ENCODE measurements at regions not wholly inside any gene's neighbourhood (a gene's known extent, or its start where the extent isn't known, plus 50 kb on each side); places are given as distances from the start of the nearest gene placed in this dataset.

DNA sequence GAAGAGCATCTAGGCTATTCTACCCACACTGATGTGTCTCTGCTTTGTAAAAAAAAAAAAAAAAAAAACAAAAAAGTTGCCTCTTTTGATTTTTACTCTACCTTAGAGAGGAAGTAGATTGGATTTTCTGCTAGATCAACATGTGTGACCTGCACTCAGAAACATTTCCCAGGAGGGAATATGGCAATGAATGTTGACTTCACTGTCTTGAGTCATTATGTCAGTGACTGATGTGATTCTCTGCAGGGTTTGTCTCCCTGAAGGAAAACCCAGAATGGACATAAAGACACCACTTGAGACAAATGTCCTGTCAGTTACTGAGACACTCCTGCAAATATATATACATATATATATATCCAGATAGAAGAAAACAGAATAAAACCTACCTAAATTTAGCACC, 370.3 kb downstream of the BMPER start:
- DNase-seq, result no peak

DNA sequence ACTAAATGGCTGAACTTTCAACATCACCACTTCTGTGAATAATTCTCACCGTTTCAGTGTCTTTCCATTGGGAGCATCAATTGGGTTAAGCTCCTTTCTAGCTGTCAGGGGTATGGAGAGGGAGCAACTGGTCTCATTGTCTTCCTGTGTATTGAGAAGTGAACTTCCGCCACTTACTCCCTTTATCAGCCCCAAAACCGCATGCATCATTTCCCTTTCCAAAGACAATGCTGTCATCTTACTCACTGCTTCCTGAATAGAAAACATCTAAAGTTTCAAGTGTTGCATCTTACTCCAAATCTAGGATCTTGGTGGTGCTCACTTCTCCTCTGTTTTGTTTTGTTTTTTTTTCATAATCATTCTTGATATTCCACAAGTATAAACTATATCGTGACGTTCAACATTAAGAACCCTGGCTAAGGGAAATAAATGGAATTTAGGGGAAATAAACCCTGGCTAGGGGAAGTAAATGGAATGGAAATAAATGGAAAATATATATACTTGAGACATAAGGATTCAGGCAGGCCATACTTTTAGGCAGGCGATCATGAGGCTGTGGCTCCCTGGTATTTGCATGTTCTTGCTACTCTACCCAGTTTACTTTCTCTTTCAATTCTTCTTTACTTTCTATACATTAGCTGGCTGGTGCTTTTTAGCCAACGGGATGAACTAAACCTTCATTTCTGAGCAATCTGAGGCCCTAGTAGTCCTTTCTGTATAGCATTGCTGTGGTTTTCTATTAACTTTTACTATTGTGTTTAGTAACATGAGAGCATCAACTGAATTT, 371.9 kb downstream of the BMPER start:
- no peak for DNase-seq

DNA sequence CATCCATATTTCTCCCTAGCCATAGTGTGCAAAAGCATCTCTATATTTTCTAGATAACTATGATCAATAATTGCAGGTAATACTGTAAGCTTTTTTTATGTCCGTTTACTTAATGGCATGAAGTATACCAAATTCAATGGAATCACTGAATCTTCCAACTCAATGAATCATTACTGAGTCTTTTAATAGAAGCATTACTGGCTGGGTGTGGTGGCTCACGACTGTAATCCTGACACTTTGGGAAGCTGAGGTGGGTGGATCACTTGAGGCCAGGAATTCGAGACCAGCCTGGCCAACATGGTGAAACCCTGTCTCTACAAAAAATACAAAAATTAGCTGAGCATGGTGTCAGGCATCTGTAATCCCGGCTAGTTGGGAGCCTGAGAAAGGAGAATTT, 372.5 kb downstream of the BMPER start:
- no peak for DNase-seq

DNA sequence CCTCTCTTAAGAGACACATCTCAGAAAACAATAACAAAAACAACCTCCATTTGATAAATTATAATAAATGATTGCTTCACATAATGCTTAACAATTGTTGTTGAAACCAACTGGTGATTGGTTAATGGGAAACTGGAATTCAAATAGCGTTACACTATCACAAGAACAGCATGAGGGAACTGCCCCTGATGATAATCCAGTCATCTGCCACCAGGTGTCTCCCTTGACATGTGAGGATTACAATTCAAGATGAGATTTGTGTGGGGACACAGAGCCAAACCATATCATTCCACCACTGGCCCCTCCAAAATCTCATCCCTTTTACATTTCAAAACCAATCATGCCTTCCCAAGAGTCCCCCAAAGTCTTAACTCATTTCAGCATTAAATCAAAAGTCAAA, 375.9 kb downstream of the BMPER start:
- DNase-seq, result no peak

DNA sequence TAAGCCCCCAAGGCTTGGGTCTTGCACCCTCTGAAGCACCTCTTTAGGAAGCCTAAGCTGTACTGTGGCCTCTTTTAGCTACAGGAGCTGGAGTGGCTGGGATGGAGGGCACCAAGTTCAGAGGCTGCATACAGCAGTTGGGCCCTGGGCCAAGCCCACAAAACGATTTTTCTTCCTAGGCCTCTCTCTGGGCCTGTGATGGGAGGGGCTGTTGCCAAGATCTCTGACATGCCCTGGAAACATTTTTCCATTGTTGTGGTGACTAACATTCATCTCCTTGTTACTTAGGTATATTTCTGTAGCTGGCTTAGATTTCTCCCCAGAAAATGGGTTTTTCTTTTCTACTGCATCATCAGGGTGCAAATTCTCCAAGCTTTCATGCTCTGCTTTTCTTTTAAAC, 375.7 kb upstream of the NPSR1 start:
- DNase-seq, result no peak

DNA sequence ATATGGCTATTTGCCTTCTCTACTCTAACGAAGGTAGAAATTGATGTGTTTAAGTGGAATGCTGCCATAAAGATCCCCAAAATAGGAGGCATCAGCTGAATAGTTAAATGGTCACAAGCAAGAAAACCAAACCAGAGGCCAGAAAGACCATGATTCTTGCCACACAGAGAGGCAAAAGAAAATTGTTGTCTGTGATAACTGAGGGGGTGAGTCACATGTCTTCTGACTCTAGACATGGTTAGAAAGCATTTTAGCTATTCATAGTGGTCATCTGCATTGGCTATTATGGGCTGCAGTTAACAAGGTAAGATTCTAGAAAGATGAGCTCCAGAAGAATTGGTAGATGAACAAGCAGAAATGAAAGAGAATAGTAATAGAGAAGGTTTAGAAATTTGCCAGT, 361.4 kb upstream of the NPSR1 start:
- DNase-seq, result no peak

DNA sequence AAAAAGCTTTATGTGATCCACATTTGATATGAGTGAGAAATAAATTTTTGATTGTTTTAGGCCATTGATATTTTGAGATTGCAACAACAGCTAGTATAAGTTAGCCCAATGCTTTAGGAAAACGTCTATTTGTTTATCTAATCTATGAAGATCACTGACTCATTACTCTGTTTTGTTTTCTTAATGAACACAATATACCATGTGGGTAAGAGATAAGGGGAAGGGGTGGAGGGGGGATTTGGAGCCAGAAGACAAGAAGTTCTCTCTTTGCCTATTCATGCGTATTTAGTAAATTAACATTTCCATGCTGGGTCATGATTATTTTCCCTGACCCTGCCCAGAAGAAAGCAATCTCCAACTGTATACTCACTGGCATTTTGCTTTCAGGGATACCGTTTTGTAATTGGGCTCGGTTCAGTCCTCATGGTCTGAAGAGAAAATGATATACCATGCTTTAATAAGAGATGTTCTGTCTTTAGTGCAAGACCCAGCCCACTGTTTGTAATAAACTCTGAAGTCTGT, 359.5 kb upstream of the NPSR1 start:
- no peak for DNase-seq

DNA sequence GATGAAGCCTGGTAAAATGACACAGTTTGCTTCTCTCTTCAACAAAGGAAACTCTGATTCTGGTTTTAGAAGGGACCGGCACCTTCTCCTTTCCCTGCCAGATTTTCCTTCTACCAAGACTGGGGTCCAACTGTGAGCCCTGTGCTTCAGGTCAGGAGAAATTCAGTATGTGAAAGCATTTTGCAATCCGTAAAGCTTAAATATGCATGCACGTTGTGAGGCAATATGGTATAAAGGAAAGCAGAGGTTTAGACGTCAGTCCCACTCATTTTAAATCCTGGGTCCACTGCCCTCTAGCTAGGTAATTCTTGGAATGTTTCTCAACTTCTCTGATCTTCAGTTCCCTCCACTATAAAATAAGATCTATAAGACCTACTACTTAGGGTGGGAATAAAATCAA, 359.0 kb upstream of the NPSR1 start:
- DNase-seq, result no peak

DNA sequence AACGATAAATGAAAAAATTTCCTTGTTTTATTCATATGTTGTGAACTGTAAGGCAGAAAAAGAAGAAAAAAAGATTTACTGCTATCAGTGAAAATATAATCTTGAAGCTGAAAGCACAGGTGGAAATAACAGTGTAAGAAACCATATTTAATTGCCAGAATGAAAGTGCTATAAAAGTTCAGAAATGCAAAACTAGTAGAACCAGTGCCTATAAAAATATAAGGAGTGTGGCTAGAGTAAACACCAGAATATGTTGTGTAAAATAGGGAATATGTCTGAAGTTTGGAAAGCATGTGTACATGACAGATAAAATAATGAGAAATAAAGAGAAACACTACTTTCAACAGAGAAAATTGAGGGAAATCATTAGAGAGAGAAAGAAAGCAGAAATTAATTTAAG, 350.5 kb upstream of the NPSR1 start:
- DNase-seq, result no peak

DNA sequence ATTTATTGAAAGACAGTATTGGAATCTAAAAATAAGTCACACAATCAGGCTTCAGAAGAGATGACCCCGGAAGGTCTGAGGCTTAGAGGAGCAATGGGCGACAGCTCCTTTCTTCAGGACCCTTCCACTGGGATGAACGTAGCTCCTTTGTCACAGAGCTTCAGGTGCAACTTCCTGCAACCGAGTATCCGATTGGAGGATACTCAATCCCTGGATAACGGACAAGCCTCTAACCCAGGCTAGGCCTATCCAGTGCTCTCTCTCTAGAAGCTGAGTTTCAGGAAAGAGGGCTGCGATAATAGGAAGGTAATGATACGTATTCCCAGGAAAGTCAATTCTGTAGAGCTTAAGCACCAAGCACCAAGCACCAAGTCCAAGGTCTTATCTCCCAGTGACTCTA, 349.4 kb upstream of the NPSR1 start:
- DNase-seq, result no peak

DNA sequence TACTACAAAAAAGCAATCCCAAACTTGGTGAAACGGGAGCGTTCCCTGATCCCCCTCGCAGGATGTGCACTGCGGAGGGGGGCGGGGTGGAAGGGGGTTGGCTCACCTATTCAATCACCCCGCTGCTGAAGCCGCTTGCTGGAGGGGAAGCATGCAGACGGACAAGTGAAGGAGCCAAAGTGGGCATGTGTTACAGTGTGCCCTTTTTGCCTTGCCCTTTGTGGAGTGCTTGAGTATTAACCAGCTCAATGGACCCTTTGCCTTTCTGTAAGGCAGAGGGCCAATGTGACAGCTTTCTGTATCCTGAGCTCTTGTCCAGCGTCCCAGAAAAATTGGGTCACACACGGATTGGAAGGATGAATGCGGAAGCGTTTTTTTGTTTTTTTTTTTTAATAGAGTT, 348.9 kb upstream of the NPSR1 start:
- no peak for DNase-seq

DNA sequence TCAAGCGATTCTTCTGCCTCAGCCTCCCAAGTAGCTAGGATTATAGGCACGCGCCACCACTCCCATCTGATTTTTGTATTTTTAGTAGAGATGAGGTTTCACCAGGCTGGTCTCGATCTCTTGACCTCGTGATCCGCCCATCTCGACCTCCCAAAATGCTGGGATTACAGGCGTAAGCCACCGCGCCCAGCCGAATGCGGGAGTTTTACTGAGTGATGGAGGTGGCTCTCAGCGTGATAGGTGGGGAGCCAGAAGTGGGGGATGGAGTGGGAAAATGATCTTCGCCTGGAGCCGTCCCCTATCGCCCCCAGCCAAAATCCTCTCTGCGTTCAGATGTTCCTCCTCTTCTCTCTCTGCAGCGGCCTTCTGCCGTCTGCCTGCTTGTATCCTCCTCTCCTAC, 348.4 kb upstream of the NPSR1 start:
- DNase-seq, result no peak

DNA sequence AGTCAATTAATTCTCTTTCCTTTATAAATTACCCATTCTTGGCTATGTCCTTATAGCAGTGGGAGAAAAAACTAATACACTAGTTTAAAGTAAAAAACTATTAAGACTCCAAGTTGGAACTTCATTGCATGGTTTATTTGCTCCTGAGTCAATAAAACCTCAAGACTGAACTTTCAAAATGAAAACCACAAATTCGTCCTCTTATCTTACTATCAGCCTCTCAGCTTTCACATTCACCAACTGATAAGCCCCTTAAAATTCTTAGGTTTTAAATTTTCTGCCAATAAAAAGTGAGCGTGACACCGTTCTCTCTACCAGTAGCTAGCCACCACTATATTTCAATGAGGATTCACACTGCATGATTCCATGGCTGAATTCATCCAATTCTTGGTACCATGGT, 346.4 kb upstream of the NPSR1 start:
- DNase-seq, result no peak

DNA sequence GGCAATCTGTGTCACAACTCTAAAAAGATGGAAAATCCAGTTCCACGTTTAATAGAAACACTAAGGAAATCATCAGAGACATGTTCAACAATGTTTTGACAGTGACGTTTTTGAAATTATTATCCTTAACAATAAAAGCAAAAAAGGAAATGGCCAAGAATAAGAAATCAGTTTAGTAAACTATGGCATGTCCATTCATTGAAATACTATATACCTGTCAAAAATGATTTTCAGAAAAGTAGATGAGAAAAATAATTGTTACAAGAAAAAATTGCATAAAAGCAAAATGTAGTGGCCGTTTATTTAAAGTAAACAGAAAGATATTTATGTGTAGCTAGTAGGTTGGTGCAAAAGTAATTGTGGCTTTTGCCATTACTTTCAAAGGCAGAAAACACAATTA, 345.4 kb upstream of the NPSR1 start:
- no peak for DNase-seq

DNA sequence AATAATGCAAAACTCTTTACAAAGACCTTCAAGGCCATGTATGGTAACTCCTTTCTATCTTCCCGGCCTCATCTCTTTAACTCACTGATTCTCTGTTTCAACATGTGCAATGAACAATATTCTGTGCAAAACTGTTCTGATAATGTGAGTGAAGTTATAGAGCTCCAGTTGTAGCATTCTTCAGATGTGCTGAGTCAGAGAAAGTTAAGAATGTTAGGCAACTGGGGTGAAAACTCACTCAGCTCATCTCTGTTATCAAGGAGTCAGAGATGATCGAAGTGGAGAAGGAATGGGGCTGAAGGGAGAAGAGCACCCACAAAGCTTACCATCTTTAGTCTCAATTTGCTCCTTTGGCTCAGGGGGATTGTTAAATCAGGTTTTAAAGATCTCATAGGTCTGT, 344.7 kb upstream of the NPSR1 start:
- no peak for DNase-seq

DNA sequence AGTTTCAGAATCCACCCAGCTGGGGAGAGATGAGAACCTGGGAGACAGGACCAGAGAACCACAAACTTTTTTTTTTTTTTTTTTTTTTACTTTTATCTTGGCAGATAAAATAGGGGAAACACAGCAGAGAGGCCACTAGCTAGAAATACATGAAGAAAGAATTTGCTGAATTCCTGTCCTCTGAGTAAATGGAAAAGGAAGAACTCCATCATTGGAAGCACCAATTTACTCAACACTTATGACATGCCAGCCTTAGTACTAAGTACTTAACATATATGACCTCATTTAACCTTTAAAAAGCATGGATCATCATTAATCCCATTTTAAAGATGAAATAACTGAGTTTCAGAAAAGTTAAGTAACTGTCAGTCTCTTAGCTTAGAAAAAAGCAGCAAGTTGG, 343.0 kb upstream of the NPSR1 start:
- DNase-seq, result no peak

DNA sequence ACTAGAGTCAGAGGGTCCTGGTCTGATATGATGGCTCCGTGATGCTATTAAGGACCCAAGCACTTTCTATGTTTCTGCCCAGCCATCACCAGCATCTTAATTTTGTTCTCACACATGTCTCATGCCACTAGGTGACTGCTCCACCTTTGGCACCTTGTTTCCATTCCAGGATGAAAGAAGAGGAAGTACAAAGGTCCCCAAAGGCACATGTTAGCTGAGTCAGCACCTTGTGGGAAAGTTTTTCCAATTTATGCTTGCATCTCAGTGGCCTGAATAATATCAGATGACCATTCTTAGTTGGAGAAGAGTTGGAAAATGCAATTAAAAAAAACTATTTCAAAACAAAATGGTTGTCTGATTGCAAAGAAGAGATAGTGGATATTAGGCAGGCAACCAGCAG, 341.0 kb upstream of the NPSR1 start:
- no peak for DNase-seq

DNA sequence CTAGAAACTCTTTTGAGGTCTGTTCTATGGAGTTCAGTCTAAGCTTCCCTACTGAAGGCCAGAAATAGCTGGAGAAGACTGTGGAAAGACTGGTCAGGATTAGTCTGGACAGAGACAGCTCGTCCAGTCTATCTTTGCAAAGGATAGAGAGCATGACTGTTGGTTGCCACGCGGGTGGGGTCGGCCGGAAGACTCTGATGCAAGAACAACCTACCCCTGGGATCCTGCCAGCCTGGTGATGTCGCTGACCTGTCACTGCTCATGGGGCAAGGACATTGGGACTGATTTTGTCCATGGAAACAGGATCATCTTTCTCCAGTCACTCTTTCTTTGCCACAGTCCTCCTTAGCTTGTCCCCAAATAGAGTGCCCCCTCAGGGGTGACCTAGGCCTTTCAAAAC, 337.6 kb upstream of the NPSR1 start:
- no peak for DNase-seq

DNA sequence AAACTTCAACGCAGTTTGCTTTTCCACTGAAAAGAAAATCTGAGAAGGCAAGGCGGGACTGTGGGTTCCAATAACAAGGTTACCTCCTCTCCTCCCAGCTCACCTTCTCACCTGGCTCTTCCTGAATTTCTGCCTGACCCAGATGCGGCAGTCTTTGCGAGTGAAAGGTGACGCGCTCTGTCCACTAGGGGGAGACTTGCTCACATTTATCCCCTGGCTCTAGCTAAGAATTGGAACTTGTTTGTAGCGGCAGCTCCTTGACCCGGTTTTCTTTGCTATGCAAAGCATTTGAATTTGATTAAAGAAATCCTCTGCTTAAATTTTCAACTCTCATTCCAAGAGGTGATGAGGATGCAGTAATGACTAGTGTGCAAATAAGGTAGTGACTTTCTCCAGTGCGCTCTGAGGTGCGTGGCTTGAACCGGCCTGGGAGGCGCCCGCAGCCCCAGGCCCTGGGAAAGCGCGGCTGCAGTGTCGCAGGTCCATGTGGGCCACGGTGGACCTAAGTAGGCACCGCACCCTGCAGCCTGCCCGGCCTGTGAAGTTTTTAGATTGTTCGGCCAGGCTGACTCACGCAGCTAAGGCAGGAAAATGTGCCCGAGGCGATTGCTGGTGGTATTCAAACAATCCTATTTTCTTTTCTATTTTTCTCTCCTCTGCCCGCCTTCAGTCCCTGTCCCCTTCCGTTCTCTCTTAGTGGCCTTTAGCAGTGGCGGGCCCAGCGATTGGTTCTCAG, 336.9 kb upstream of the NPSR1 start:
- DNase-seq, result peak; percentile 64

DNA sequence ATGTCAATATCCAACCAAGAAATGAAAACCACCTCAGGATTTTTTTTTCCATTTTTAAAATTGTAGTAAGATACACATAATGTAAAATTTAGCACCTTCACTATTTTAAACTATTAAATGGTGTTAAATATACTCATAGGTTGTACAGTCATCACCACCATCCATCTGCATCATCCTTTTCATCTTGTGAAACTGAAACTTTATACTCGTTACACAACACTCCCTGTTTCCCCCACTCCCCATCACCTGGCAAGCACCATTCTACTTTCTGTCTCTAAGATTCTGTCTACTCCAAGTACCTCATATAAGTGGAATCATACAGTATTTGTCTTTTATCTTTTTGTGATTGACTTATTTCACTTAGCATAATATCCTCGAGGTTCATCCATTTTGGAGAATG, 335.2 kb upstream of the NPSR1 start:
- no peak for DNase-seq

DNA sequence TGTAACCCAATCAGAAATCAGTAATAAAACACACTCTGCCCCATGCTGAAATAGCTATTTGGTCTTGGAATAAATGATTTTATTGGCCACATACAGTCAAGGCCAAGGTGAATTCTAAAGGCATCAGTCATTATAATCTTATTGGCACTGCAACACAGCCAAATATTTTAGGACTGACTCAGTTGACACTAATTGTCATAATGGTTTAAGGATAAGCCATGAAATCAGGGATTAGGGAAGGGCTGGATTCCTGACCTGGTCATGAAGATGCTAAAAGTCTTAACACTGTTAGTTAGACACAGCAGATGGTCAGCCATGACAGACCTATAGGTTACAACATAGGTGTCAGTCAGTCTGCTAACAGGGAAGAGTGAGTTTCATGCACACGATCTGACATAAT, 330.3 kb upstream of the NPSR1 start:
- no peak for DNase-seq

DNA sequence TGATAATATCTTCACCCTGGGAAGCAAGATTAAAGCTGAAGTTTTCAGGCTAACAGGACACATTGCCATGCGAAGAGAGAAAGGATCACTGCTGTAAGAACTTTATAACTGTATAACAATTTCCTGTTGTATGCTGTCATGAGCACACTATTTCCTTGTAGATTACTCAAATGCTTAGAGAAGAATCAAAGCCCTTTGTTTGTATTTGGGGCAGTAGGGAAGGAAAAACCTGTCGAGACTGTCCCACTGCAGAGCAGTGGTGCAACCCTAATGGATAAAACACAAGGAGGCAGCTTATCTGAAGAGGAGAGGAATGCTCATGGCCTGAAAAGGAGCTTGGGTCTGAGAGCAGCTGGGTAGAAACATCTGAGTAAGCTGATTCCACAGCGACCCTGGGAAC, 327.7 kb upstream of the NPSR1 start:
- no peak for DNase-seq

DNA sequence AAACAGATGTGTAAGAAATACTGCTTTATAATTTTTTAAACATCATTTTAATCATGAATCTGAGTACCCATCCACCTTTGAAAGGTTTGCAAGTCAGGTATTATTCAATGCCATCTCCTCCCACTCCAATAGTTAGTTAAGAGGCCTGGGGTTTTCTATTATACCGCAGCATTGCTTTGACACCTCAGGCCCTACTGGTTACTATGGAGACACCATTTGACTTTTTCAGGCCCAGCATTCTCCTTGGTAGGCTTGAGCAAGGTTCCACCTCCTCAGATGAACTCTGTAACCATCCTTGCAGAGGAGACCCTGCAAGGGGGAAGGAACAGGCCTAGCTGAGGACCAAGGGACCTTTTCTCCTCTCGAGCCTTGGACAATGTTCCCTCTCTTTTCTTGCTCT, 326.9 kb upstream of the NPSR1 start:
- DNase-seq, result no peak

DNA sequence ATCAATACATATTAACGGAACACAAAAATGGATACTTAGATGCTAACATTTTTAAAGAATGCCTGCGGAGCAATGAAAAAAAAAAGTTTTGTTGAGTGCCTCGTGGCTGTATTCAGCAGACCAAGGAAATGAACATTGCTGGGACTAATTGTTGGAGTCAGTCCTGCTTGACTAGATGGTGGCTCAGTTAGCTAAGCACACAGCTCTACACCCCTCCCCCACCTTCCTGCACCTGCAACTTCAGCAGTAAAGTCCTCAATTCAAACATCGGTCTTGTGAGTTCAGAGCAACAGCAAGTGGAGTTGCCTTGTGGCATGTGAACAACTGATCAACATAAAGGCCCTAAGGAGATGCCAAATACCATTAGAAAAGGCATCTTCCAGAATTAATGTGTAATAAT, 326.0 kb upstream of the NPSR1 start:
- no peak for DNase-seq
